HepG2 (cell line): ENCODE measurements at regions not wholly inside any gene's neighbourhood (a gene's known extent, or its start where the extent isn't known, plus 50 kb on each side); places are given as distances from the start of the nearest gene placed in this dataset.
A peak's percentile ranks its signal among the peaks of the same experiment; 100 is the strongest.

Experiments used
- ATAC-seq: fragments of 200-7000 bp; cut with Tn5 transposase; 3 replicates; pipeline ENCODE4 v1.9.1; 2020; ENCODE audit warnings: mild to moderate bottlenecking, moderate library complexity
- BruUV-seq: library from RNA; stranded (reverse); fragments of 400-500 nt; replicated peaks from 2 replicates; lab custom pipeline; 2021; lab: Mats Ljungman, UMichigan
- CTCF ChIA-PET: fragments of 300-600 bp; formaldehyde crosslinking; extraction: SDS; loops from one replicate; lab custom pipeline; 2021; ENCODE audit warnings: low total read pairs, inconsistent platforms, low intra/inter-chr PET ratio; lab: Yijun Ruan, JAX
- POLR2A ChIA-PET: fragments of 350-600 bp; sonication (Branson Sonifier 250); formaldehyde crosslinking; loops from one replicate; lab custom pipeline; 2020; ENCODE audit warnings: antibody characterized with exemption, inconsistent platforms; lab: Yijun Ruan, JAX
- DNase-seq: peaks from one replicate; pipeline ENCODE4 v3.0.0-alpha.2; 2015; ENCODE audit warnings: low spot score
- FAIRE-seq: peaks from 3 replicates; lab custom pipeline; 2011; peaks lifted over from hg19 to GRCh38; lab: Jason Lieb, UNC
- H2AFZ ChIP-seq: one replicate; pipeline ENCODE4 v1.6.1; 2011; ENCODE audit warnings: low read length, inconsistent platforms
- H3K27ac ChIP-seq: fragments of 300-600 bp; 3 replicates; pipeline ENCODE4 v1.8.0; 2011; ENCODE audit warnings: mixed run types, mild to moderate bottlenecking, mixed read lengths, low read length, inconsistent platforms; ENCODE audit not compliant: insufficient read depth; ENCODE audit errors: extremely low read length
- H3K27me3 ChIP-seq, 2 experiments: fragments of 200-600 bp in 1 of 2; 2 replicates in 1 of 2; 3 replicates in 1 of 2; pipeline versions ENCODE4 v1.6.0 to v1.8.0; 2011; ENCODE audit warnings: low read length in 2 of 2, mild to moderate bottlenecking in 2 of 2, moderate library complexity in 2 of 2, inconsistent platforms in 1 of 2; ENCODE audit not compliant: insufficient read depth in 2 of 2, control insufficient read depth in 1 of 2
- H3K36me3 ChIP-seq, 2 experiments: fragments of 200-600 bp in 1 of 2; replicated peaks in 1 of 2; 2 replicates in 1 of 2; 3 replicates in 1 of 2; pipeline versions ENCODE4 v1.5.1 to v1.8.0; 2011; ENCODE audit warnings: low read length in 2 of 2, inconsistent platforms in 1 of 2; ENCODE audit not compliant: insufficient read depth in 2 of 2, control insufficient read depth in 1 of 2
- H3K4me1 ChIP-seq: 2 replicates; pipeline ENCODE4 v1.5.1; 2012; ENCODE audit warnings: low read length, inconsistent platforms; ENCODE audit not compliant: insufficient read depth
- H3K4me2 ChIP-seq: 2 replicates; pipeline ENCODE4 v1.6.0; 2011; ENCODE audit warnings: low read depth, low read length, inconsistent platforms
- H3K4me3 ChIP-seq, 3 experiments: fragments of 200-600 bp in 1 of 3; sonication (generic), shearing (Covaris generic) in 1 of 3; replicated peaks in 1 of 3; 2 replicates each; pipeline ENCODE4 v1.5.1; 2011 to 2016; ENCODE audit warnings: low read length in 3 of 3, inconsistent platforms in 2 of 3, low read depth in 2 of 3, mild to moderate bottlenecking in 2 of 3, control low read depth in 1 of 3, mixed read lengths in 1 of 3; ENCODE audit not compliant: insufficient read depth in 1 of 3
- H3K79me2 ChIP-seq: one replicate; pipeline ENCODE4 v1.6.1; 2011; ENCODE audit warnings: low read length, inconsistent platforms; ENCODE audit not compliant: insufficient read depth
- H3K9ac ChIP-seq: 2 replicates; pipeline ENCODE4 v1.6.0; 2011; ENCODE audit warnings: mild to moderate bottlenecking, low read depth, low read length, inconsistent platforms; ENCODE audit not compliant: insufficient read depth
- H3K9me3 ChIP-seq: 2 replicates; pipeline ENCODE4 v1.5.1; 2012; ENCODE audit warnings: mild to moderate bottlenecking, low read length
- H4K20me1 ChIP-seq: 2 replicates; pipeline ENCODE4 v1.6.0; 2011; ENCODE audit warnings: inconsistent platforms, mild to moderate bottlenecking, low read length, moderate library complexity; ENCODE audit not compliant: insufficient read depth
- E2F1 ChIP-seq: sonication (generic); formaldehyde crosslinking; IDR thresholded peaks from 2 replicates; pipeline ENCODE4 v1.5.0; 2020; ENCODE audit warnings: missing genetic modification reagents
- FOXP1 ChIP-seq, 2 experiments: fragments of 450-650 bp in 1 of 2; IDR thresholded peaks; 2 replicates each; pipeline ENCODE4 v1.6.1; 2017 to 2018; ENCODE audit warnings: antibody characterized with exemption in 1 of 2
- GFI1 ChIP-seq: sonication (generic); formaldehyde crosslinking; IDR thresholded peaks from 2 replicates; pipeline ENCODE4 v1.5.0; 2020; ENCODE audit warnings: missing genetic modification reagents, mild to moderate bottlenecking, borderline replicate concordance
- HINFP ChIP-seq: sonication (generic); formaldehyde crosslinking; IDR thresholded peaks from 2 replicates; pipeline ENCODE4 v1.4.0; 2020; ENCODE audit warnings: low read depth, mild to moderate bottlenecking, missing genetic modification reagents
- MAFG ChIP-seq: sonication (generic); formaldehyde crosslinking; IDR thresholded peaks from 2 replicates; pipeline ENCODE4 v1.5.1; 2020; ENCODE audit warnings: mild to moderate bottlenecking, missing genetic modification reagents
- TSC22D2 ChIP-seq: sonication (generic); formaldehyde crosslinking; IDR thresholded peaks from 2 replicates; pipeline ENCODE4 v1.5.1; 2020; ENCODE audit warnings: missing genetic modification reagents, mild to moderate bottlenecking, borderline replicate concordance
- ZNF563 ChIP-seq: sonication (generic); formaldehyde crosslinking; IDR thresholded peaks from 2 replicates; pipeline ENCODE4 v1.8.0; 2022; ENCODE audit warnings: mild to moderate bottlenecking, moderate library complexity, missing genetic modification reagents
- WGBS: methylation state at CpG from one replicate; pipeline ENCODE4 v1.1.6; 2017; ENCODE audit warnings: low lambda C conversion rate; 5-methylcytosine and 5-hydroxymethylcytosine counted together
- in situ Hi-C: cut with HindIII; loops from 2 replicates; pipeline ENCODE4 v1.10.0; 2017; ENCODE audit warnings: low pct_unique_long_range_greater_than_20kb; ENCODE audit not compliant: extremely low pct_ligation_motif_present
- intact Hi-C: fragments of 100-400 bp; cut with micrococcal nuclease; formaldehyde crosslinking; loops from one replicate; pipeline ENCODE4 v1.10.0; 2022; ENCODE audit not compliant: unreplicated experiment

- TF ChIP-seq TSC22D2, result no peak
These were observed 319.9 kb downstream of the ARL4A start (continued) for GRCh38 chr7:13007331-13007730.

GRCh38 chr7:13009517-13009916 lies 322.1 kb downstream of the ARL4A start:
- no TSS peak for BruUV-seq
- DNase-seq (no peak), FAIRE-seq (no peak)

More at GRCh38 chr7:13009517-13009916, 322.1 kb downstream of the ARL4A start:
- intact Hi-C loops, result no loop called here
- Histone ChIP-seq H3K27ac (no peak overlapping the region), H3K9me3 (no peaks in the 10 kb centered on the region), H3K9ac (no peak overlapping the region), H3K4me1 (peaks cover 5% of the 10 kb centered on the region), H4K20me1 (no peaks in the 10 kb centered on the region), H3K4me3 (no peak overlapping the region), H3K4me2 (no peak overlapping the region), H2AFZ (no peak overlapping the region), H3K27me3 (no peaks in the 10 kb centered on the region), H3K79me2 (no peaks in the 10 kb centered on the region), H3K36me3 (no peaks in the 10 kb centered on the region)
- in situ Hi-C loops, result no loop called here
- CTCF ChIA-PET, result no interaction called here
- POLR2A ChIA-PET, result no interaction called here
- TF ChIP-seq MAFG (CRISPR knock-in tag) (no peak), GFI1 (CRISPR knock-in tag) (no peak), FOXP1 (IDR thresholded peaks at IDR 0.05) (peak; percentile 97), FOXP1 (CRISPR knock-in tag; IDR thresholded peaks at IDR 0.05) (no peak), ZNF563 (CRISPR knock-in tag) (no peak), E2F1 (no peak), HINFP (no peak)
- WGBS, result 100% methylated on average over 3 of the region's 3 CpGs
- no peak for ATAC-seq
